Testis (tissue), 2 donors: ENCODE measurements at regions not wholly inside any gene's neighbourhood (a gene's known extent, or its start where the extent isn't known, plus 50 kb on each side); places are given as distances from the start of the nearest gene placed in this dataset.

ENCODE experiments used
- POLR2A ChIP-seq: fragments of 450-650 bp; IDR thresholded peaks from one replicate; pipeline ENCODE4 v1.6.1; 2017; ENCODE audit warnings: antibody characterized with exemption, mild to moderate bottlenecking, moderate library complexity
- TF ChIP-seq, protein P1 (sequence below), 3 experiments: fragments of 450-650 bp in 2 of 3; fragments of 200-600 bp in 1 of 3; sonication (generic) in 1 of 3; IDR thresholded peaks; one replicate each; pipeline ENCODE4 v1.5.1; 2016 to 2019; ENCODE audit warnings: antibody characterized with exemption in 3 of 3, mild to moderate bottlenecking in 2 of 3, moderate library complexity in 1 of 3

DNA sequence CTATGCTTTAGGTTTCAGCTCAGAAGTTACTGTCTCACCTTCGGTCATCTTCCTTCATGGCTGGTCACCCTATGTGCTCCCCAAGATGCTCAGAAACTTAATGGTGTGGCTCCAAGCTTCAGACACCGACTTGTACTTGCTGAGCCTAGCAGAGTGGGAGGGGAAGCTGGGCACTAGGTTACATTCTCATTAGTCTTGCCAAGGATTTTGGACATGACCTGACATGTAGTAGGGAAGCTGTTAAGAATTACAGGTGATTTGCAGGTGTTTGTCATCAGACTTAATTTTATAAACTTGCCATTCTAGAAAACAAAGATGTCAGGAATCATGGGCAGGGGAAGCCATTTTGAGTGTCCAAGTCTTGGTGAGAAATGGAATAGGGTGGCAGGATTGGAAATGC is 72.4 kb downstream of the CCNG2 start:
- no peak for TF ChIP-seq POLR2A
- TF ChIP-seq, protein P1, sequence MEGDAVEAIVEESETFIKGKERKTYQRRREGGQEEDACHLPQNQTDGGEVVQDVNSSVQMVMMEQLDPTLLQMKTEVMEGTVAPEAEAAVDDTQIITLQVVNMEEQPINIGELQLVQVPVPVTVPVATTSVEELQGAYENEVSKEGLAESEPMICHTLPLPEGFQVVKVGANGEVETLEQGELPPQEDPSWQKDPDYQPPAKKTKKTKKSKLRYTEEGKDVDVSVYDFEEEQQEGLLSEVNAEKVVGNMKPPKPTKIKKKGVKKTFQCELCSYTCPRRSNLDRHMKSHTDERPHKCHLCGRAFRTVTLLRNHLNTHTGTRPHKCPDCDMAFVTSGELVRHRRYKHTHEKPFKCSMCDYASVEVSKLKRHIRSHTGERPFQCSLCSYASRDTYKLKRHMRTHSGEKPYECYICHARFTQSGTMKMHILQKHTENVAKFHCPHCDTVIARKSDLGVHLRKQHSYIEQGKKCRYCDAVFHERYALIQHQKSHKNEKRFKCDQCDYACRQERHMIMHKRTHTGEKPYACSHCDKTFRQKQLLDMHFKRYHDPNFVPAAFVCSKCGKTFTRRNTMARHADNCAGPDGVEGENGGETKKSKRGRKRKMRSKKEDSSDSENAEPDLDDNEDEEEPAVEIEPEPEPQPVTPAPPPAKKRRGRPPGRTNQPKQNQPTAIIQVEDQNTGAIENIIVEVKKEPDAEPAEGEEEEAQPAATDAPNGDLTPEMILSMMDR (IDR thresholded peaks at IDR 0.05), result no peak
